ENCODE measurements at regions not wholly inside any gene's neighbourhood (a gene's known extent, or its start where the extent isn't known, plus 50 kb on each side); places are given as distances from the start of the nearest gene placed in this dataset.

DNA sequence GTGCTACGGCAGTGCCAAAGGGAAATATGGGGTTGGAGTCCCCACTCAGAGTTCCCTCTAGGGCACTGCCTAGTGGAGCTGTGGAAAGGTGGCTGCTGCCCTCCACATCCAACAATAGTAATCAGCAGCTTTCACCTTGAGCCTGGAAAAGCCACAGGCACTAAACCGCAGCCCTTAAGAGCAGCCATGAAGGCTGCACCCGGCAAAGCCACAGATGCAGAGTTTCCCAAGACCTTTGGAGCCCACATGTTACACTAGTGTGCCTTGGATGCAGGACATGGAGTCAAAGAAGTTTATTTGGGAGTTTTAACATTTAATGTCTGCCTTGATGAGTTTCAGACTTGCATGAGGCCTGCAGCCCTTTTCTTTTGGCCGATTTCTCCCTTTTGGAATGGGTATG is 91.4 kb upstream of the HSF2 start:
- H3K4me3 ChIP-seq (ENCODE audit: low read depth in 1 of 3, low read length in 3 of 3) = no peak overlapping the region
- no peaks in the 10 kb centered on the region for H3K36me3 ChIP-seq (ENCODE audit: control insufficient read depth in 4 of 4, insufficient read depth in 3 of 4, low read depth in 1 of 4, low read length in 3 of 4)
- no peak for DNase-seq (ENCODE audit: low spot score)
- no peaks in the 10 kb centered on the region for H3K4me1 ChIP-seq (ENCODE audit: control insufficient read depth in 4 of 4, insufficient read depth in 4 of 4, low read length in 3 of 4)
- no peak for TF ChIP-seq HNF4G (IDR thresholded peaks at IDR 0.05)
- no peak for TF ChIP-seq HNF4A (conservative IDR thresholded peaks at IDR 0.05)
- TF ChIP-seq, protein P1, sequence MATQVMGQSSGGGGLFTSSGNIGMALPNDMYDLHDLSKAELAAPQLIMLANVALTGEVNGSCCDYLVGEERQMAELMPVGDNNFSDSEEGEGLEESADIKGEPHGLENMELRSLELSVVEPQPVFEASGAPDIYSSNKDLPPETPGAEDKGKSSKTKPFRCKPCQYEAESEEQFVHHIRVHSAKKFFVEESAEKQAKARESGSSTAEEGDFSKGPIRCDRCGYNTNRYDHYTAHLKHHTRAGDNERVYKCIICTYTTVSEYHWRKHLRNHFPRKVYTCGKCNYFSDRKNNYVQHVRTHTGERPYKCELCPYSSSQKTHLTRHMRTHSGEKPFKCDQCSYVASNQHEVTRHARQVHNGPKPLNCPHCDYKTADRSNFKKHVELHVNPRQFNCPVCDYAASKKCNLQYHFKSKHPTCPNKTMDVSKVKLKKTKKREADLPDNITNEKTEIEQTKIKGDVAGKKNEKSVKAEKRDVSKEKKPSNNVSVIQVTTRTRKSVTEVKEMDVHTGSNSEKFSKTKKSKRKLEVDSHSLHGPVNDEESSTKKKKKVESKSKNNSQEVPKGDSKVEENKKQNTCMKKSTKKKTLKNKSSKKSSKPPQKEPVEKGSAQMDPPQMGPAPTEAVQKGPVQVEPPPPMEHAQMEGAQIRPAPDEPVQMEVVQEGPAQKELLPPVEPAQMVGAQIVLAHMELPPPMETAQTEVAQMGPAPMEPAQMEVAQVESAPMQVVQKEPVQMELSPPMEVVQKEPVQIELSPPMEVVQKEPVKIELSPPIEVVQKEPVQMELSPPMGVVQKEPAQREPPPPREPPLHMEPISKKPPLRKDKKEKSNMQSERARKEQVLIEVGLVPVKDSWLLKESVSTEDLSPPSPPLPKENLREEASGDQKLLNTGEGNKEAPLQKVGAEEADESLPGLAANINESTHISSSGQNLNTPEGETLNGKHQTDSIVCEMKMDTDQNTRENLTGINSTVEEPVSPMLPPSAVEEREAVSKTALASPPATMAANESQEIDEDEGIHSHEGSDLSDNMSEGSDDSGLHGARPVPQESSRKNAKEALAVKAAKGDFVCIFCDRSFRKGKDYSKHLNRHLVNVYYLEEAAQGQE (IDR thresholded peaks at IDR 0.05) = no peak
- no peak for TF ChIP-seq FOXA2 (IDR thresholded peaks at IDR 0.05)
- TF ChIP-seq, protein P2, sequence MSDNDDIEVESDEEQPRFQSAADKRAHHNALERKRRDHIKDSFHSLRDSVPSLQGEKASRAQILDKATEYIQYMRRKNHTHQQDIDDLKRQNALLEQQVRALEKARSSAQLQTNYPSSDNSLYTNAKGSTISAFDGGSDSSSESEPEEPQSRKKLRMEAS (IDR thresholded peaks at IDR 0.05) = no peak
- TF ChIP-seq, protein P3, sequence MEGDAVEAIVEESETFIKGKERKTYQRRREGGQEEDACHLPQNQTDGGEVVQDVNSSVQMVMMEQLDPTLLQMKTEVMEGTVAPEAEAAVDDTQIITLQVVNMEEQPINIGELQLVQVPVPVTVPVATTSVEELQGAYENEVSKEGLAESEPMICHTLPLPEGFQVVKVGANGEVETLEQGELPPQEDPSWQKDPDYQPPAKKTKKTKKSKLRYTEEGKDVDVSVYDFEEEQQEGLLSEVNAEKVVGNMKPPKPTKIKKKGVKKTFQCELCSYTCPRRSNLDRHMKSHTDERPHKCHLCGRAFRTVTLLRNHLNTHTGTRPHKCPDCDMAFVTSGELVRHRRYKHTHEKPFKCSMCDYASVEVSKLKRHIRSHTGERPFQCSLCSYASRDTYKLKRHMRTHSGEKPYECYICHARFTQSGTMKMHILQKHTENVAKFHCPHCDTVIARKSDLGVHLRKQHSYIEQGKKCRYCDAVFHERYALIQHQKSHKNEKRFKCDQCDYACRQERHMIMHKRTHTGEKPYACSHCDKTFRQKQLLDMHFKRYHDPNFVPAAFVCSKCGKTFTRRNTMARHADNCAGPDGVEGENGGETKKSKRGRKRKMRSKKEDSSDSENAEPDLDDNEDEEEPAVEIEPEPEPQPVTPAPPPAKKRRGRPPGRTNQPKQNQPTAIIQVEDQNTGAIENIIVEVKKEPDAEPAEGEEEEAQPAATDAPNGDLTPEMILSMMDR (IDR thresholded peaks at IDR 0.05; ENCODE audit: low read depth, low read length, missing input control) = no peak
- no peak for TF ChIP-seq GABPA (IDR thresholded peaks at IDR 0.05 in 1 of 2, conservative IDR thresholded peaks at IDR 0.05 in 1 of 2)
- TF ChIP-seq FOXA1 (IDR thresholded peaks at IDR 0.05) = no peak
- H3K27ac ChIP-seq (ENCODE audit: low read depth in 1 of 2, low read length in 2 of 2) = no peak overlapping the region
- H3K9me3 ChIP-seq (ENCODE audit: control insufficient read depth in 4 of 4, low read length in 3 of 4) = no peaks in the 10 kb centered on the region
- WGBS = 67% methylated on average over 4 of the region's 4 CpGs
- H3K9ac ChIP-seq (ENCODE audit: low read depth in 1 of 2, low read length in 2 of 2) = no peak overlapping the region
- peaks cover 0 to 3% (median 0%) of the 10 kb centered on the region in 4 donors for H3K27me3 ChIP-seq (ENCODE audit: control insufficient read depth in 4 of 4, insufficient read depth in 4 of 4, low read length in 3 of 4)

DNA sequence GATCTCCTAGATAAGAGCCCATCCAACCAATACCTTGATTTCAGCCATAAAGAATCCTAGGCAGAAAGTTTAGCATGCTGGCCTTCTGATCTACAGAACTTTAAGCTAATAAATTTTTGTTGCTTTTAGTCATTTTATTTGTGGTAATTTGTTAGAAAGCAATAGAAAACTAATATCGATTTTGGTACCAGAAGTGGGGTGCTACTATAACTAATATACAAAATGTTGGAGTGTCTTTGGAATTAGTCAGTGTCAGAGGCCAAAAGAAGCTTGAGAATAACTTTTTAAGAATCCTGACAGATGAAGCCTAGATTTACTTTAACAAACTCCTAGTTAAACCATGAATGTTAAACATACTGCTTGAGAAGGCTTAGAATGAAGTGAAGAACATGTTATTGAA is 83.6 kb upstream of the HSF2 start:
- Histone ChIP-seq H3K27me3 (ENCODE audit: control insufficient read depth in 4 of 4, insufficient read depth in 4 of 4, low read length in 3 of 4) (no peaks in the 10 kb centered on the region), H3K4me3 (ENCODE audit: low read depth in 1 of 3, low read length in 3 of 3) (no peak overlapping the region), H3K27ac (ENCODE audit: low read depth in 1 of 2, low read length in 2 of 2) (no peak overlapping the region), H3K9ac (ENCODE audit: low read depth in 1 of 2, low read length in 2 of 2) (no peak overlapping the region), H3K4me1 (ENCODE audit: control insufficient read depth in 4 of 4, insufficient read depth in 4 of 4, low read length in 3 of 4) (no peaks in the 10 kb centered on the region), H3K9me3 (ENCODE audit: control insufficient read depth in 4 of 4, low read length in 3 of 4) (peaks cover 0 to 6% (median 1%) of the 10 kb centered on the region in 4 donors), H3K36me3 (ENCODE audit: control insufficient read depth in 4 of 4, insufficient read depth in 3 of 4, low read depth in 1 of 4, low read length in 3 of 4) (no peaks in the 10 kb centered on the region)
- DNase-seq (ENCODE audit: low spot score) = no peak
- WGBS = 41% methylated on average over 1 of the region's 1 CpG
- TF ChIP-seq FOXA2 (IDR thresholded peaks at IDR 0.05) (no peak), EGR1 (IDR thresholded peaks at IDR 0.05; ENCODE audit: low read depth in 2 of 2) (no peak), GABPA (IDR thresholded peaks at IDR 0.05 in 1 of 2, conservative IDR thresholded peaks at IDR 0.05 in 1 of 2) (no peak), TAF1 (conservative IDR thresholded peaks at IDR 0.05) (no peak), HNF4A (conservative IDR thresholded peaks at IDR 0.05) (no peak), RAD21 (IDR thresholded peaks at IDR 0.05) (no peak), JUND (IDR thresholded peaks at IDR 0.05) (no peak), NR2F2 (IDR thresholded peaks at IDR 0.05) (no peak), FOXA1 (IDR thresholded peaks at IDR 0.05) (no peak), SP1 (IDR thresholded peaks at IDR 0.05) (no peak), YY1 (IDR thresholded peaks at IDR 0.05) (no peak), HNF4G (IDR thresholded peaks at IDR 0.05) (no peak), RXRA (IDR thresholded peaks at IDR 0.05) (no peak)
- TF ChIP-seq, protein P3 (IDR thresholded peaks at IDR 0.05; ENCODE audit: low read depth, low read length, missing input control) = no peak
- TF ChIP-seq, protein P4, sequence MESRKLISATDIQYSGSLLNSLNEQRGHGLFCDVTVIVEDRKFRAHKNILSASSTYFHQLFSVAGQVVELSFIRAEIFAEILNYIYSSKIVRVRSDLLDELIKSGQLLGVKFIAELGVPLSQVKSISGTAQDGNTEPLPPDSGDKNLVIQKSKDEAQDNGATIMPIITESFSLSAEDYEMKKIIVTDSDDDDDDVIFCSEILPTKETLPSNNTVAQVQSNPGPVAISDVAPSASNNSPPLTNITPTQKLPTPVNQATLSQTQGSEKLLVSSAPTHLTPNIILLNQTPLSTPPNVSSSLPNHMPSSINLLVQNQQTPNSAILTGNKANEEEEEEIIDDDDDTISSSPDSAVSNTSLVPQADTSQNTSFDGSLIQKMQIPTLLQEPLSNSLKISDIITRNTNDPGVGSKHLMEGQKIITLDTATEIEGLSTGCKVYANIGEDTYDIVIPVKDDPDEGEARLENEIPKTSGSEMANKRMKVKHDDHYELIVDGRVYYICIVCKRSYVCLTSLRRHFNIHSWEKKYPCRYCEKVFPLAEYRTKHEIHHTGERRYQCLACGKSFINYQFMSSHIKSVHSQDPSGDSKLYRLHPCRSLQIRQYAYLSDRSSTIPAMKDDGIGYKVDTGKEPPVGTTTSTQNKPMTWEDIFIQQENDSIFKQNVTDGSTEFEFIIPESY (IDR thresholded peaks at IDR 0.05) = no peak
- TF ChIP-seq, protein P2 (IDR thresholded peaks at IDR 0.05) = no peak
- TF ChIP-seq, protein P1 (IDR thresholded peaks at IDR 0.05) = no peak
- TF ChIP-seq, protein P5, sequence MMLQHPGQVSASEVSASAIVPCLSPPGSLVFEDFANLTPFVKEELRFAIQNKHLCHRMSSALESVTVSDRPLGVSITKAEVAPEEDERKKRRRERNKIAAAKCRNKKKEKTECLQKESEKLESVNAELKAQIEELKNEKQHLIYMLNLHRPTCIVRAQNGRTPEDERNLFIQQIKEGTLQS (IDR thresholded peaks at IDR 0.05) = no peak

Data from liver (tissue), 8 donors.